Osteoblast (primary cell): ENCODE measurements at regions not wholly inside any gene's neighbourhood (a gene's known extent, or its start where the extent isn't known, plus 50 kb on each side); places are given as distances from the start of the nearest gene placed in this dataset.

Experiments
- DNase-seq: peaks from one replicate; pipeline ENCODE4 v3.0.0; 2011; ENCODE audit warnings: low spot score, mixed read lengths; ENCODE audit not compliant: insufficient read length; ENCODE audit errors: missing footprints
- H2AFZ ChIP-seq: 2 replicates; pipeline ENCODE4 v1.6.0; 2011; ENCODE audit warnings: mild to moderate bottlenecking, low read length
- H3K27ac ChIP-seq: 2 replicates; pipeline ENCODE4 v1.5.1; 2011; ENCODE audit warnings: mild to moderate bottlenecking, low read depth, low read length, moderate library complexity
- H3K27me3 ChIP-seq: 2 replicates; pipeline ENCODE4 v1.6.0; 2012; ENCODE audit warnings: mild to moderate bottlenecking, control low read depth, inconsistent platforms, low read length, moderate library complexity; ENCODE audit not compliant: insufficient read depth
- H3K36me3 ChIP-seq: 2 replicates; pipeline ENCODE4 v1.5.1; 2011; ENCODE audit warnings: mild to moderate bottlenecking, low read length, control low read depth, moderate library complexity; ENCODE audit not compliant: insufficient read depth
- H3K4me1 ChIP-seq: 2 replicates; pipeline ENCODE4 v1.5.1; 2011; ENCODE audit warnings: mild to moderate bottlenecking, low read length, control low read depth, moderate library complexity; ENCODE audit not compliant: insufficient read depth
- H3K4me2 ChIP-seq: 2 replicates; pipeline ENCODE4 v1.6.0; 2011; ENCODE audit warnings: mild to moderate bottlenecking, low read length; ENCODE audit not compliant: insufficient read depth
- H3K4me3 ChIP-seq: fragments of 200-600 bp; sonication (generic); 3 replicates; pipeline ENCODE4 v1.5.1; 2012; ENCODE audit warnings: mild to moderate bottlenecking, low read length, inconsistent platforms; ENCODE audit not compliant: insufficient read depth
- H3K79me2 ChIP-seq: 2 replicates; pipeline ENCODE4 v1.6.0; 2012; ENCODE audit warnings: mild to moderate bottlenecking, low read length, control low read depth, inconsistent platforms; ENCODE audit not compliant: insufficient read depth
- H3K9me3 ChIP-seq: 2 replicates; pipeline ENCODE4 v1.5.1; 2011; ENCODE audit warnings: low read depth, low read length, control low read depth
- H4K20me1 ChIP-seq: 2 replicates; pipeline ENCODE4 v1.6.0; 2012; ENCODE audit warnings: mild to moderate bottlenecking, low read length, control low read depth; ENCODE audit not compliant: insufficient read depth
- TF ChIP-seq, protein P1 (sequence below): IDR thresholded peaks from 2 replicates; pipeline ENCODE4 v1.5.1; 2011; ENCODE audit warnings: mild to moderate bottlenecking, low read depth, low read length, moderate library complexity; ENCODE audit errors: extremely low read depth

DNA sequence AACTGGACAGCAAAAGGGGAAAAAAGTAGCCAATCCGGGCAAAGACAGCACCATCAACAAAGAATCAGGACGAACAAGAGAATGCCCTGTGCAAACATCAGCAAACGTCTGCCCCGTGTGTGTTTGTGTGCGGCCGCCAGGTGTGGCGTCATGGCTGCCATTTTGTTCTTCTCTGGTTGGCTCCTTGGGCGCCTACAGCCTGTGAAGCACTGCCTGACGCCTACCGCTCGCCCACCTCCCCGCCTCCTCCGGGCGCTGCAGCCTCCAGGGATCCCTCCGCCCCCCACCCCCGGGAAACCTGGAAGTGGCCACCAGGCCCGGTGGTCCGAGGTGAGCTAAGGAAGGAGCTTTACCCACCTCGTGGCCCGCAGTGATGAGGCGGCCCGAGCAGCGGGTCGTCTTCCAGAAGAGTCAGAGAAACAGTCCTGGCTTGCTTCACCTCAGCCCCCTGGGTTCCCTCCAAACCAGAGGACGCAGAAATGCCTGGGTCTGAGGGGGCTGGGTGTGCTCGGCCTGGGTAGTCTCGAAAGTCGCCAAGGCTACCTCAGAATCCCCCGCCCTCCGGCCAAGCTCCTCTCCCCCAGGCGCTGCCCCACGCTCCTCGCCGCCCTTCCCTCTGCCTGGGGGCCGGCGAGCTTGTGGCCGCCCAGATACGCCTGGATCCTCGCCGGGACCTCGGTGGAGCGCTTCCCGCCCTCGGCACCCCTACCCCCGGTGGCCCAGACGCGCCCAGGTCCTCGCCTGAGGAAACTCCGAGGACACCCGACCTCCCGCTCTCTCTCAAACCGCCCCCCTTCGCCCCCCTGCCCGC lies 61.8 kb upstream of the IL6 start:
- TF ChIP-seq, protein P1, sequence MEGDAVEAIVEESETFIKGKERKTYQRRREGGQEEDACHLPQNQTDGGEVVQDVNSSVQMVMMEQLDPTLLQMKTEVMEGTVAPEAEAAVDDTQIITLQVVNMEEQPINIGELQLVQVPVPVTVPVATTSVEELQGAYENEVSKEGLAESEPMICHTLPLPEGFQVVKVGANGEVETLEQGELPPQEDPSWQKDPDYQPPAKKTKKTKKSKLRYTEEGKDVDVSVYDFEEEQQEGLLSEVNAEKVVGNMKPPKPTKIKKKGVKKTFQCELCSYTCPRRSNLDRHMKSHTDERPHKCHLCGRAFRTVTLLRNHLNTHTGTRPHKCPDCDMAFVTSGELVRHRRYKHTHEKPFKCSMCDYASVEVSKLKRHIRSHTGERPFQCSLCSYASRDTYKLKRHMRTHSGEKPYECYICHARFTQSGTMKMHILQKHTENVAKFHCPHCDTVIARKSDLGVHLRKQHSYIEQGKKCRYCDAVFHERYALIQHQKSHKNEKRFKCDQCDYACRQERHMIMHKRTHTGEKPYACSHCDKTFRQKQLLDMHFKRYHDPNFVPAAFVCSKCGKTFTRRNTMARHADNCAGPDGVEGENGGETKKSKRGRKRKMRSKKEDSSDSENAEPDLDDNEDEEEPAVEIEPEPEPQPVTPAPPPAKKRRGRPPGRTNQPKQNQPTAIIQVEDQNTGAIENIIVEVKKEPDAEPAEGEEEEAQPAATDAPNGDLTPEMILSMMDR, result no peak
- H2AFZ ChIP-seq, result no peak overlapping the region
- H3K27ac ChIP-seq, result peak overlapping the region; percentile 93
- H4K20me1 ChIP-seq, result no peaks in the 10 kb centered on the region
- no peak for DNase-seq
- no peak overlapping the region for H3K4me3 ChIP-seq
- H3K36me3 ChIP-seq, result no peaks in the 10 kb centered on the region
- H3K27me3 ChIP-seq, result no peaks in the 10 kb centered on the region
- no peaks in the 10 kb centered on the region for H3K79me2 ChIP-seq
- no peaks in the 10 kb centered on the region for H3K9me3 ChIP-seq
- H3K4me2 ChIP-seq, result no peak overlapping the region
- peaks cover 53% of the 10 kb centered on the region for H3K4me1 ChIP-seq

- no peaks in the 10 kb centered on the region for H3K27me3 ChIP-seq
- H3K27ac ChIP-seq, result peak overlapping the region; percentile 82
- TF ChIP-seq, protein P1, result no peak
- no peaks in the 10 kb centered on the region for H3K9me3 ChIP-seq
- peaks cover 49% of the 10 kb centered on the region for H3K4me1 ChIP-seq
- no peak overlapping the region for H3K4me2 ChIP-seq
- no peaks in the 10 kb centered on the region for H3K79me2 ChIP-seq
- H3K36me3 ChIP-seq, result no peaks in the 10 kb centered on the region
- no peak overlapping the region for H2AFZ ChIP-seq
- H4K20me1 ChIP-seq, result no peaks in the 10 kb centered on the region
- DNase-seq, result no peak
- no peak overlapping the region for H3K4me3 ChIP-seq
Measured at GRCh38 chr7:22663721-22664120, 63.3 kb upstream of the IL6 start.

DNA sequence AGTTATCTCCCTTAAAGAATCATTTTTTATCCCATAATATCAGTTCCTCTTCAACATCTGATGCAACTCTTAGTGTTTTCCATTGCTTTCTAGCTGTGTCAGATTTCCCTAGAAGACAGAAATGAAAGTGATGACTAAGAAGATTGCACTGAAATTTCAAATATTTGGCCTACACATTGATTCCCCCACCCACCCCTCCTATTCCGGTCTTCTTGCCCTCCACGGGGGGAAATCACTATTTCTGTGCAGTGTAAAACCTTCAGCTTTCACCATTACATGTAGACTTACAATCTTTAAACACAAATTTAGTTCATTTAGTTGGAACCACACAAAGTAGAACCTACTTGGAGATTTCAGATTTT lies 63.7 kb upstream of the IL6 start:
- DNase-seq, result peak; percentile 73
- no peaks in the 10 kb centered on the region for H4K20me1 ChIP-seq
- TF ChIP-seq, protein P1, result no peak
- H3K4me2 ChIP-seq, result peak overlapping the region; percentile 21
- H3K27me3 ChIP-seq, result no peaks in the 10 kb centered on the region
- peak overlapping the region; percentile 82 for H3K27ac ChIP-seq
- no peaks in the 10 kb centered on the region for H3K9me3 ChIP-seq
- no peaks in the 10 kb centered on the region for H3K36me3 ChIP-seq
- H2AFZ ChIP-seq, result peak overlapping the region; percentile 13
- H3K79me2 ChIP-seq, result no peaks in the 10 kb centered on the region
- no peak overlapping the region for H3K4me3 ChIP-seq
- H3K4me1 ChIP-seq, result peaks cover 49% of the 10 kb centered on the region

DNA sequence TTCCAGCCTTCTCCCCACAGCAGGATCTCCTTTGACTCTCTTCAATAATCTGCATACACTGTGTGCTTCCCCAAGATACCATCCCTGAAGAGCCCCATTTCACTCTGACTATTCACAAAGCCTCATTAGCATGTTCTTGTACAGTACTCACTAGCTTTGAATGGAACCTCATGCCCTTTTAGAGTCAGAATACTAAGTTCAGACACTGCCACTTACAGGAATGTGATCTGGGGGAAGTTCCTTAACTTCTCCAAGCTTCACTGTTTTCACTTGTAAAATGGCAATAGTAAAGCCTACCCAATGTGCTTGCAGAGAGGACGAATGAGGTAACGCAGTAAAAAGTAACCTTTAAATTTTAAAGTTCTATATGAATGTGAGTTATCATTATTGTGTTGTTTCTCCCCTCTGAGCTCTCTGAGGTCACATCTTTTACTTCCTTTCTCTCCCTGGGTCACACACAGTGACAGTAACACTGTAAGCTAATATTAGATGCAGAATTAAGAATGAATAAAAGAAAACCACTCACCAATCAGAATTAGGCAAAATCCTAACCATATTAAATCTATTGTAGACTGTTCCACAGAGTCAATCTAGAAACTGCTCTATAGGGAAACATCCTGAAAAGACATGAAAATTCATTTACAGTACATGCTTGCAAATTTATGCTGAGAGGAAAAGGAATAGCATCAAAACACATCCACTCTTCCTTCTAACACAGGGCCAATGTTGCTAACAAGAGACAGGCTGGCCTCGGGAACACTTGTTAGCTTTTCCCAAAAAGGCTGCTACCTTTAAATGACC lies 64.2 kb upstream of the IL6 start:
- Histone ChIP-seq H3K4me1 (peaks cover 43% of the 10 kb centered on the region), H3K27ac (peak overlapping the region; percentile 82), H3K79me2 (no peaks in the 10 kb centered on the region), H3K9me3 (no peaks in the 10 kb centered on the region), H3K4me3 (no peak overlapping the region), H3K36me3 (no peaks in the 10 kb centered on the region), H2AFZ (peak overlapping the region; percentile 13), H3K27me3 (no peaks in the 10 kb centered on the region), H3K4me2 (peak overlapping the region; percentile 21), H4K20me1 (no peaks in the 10 kb centered on the region)
- TF ChIP-seq, protein P1, result no peak
- peak; percentile 36 for DNase-seq
